H9 (cell line): ENCODE measurements at regions not wholly inside any gene's neighbourhood (a gene's known extent, or its start where the extent isn't known, plus 50 kb on each side); places are given as distances from the start of the nearest gene placed in this dataset.
"Not testable (repeated sequence)": the region's sequence is repeated elsewhere in the genome, so short reads cannot be mapped to it uniquely, and the experiment has no call there.

Experiments used
- DNase-seq: peaks from one replicate; pipeline ENCODE4 v3.0.0-alpha.2; 2017
- H2AFZ ChIP-seq: one replicate; pipeline ENCODE4 v1.6.1; 2013; ENCODE audit warnings: mild to moderate bottlenecking, low read length, control low read depth, moderate library complexity
- H2AK5ac ChIP-seq: 2 replicates; pipeline ENCODE4 v1.6.1; 2013; ENCODE audit warnings: low read length, control low read depth, mixed read lengths; ENCODE audit not compliant: insufficient read length
- H2BK120ac ChIP-seq: one replicate; pipeline ENCODE4 v1.6.1; 2013; ENCODE audit warnings: low read depth, mild to moderate bottlenecking, low read length, control low read depth, inconsistent platforms; ENCODE audit not compliant: poor library complexity, severe bottlenecking
- H2BK12ac ChIP-seq: 2 replicates; pipeline ENCODE4 v1.6.1; 2013; ENCODE audit warnings: low read length, control low read depth, mixed read lengths, low read depth; ENCODE audit not compliant: insufficient read length
- H2BK15ac ChIP-seq: 2 replicates; pipeline ENCODE4 v1.6.1; 2013; ENCODE audit warnings: low read depth, low read length, control low read depth
- H2BK20ac ChIP-seq: one replicate; pipeline ENCODE4 v1.6.1; 2013; ENCODE audit warnings: low read depth, mild to moderate bottlenecking, low read length, control low read depth, inconsistent platforms; ENCODE audit not compliant: poor library complexity, severe bottlenecking
- H2BK5ac ChIP-seq: 2 replicates; pipeline ENCODE4 v1.6.1; 2013; ENCODE audit warnings: low read length, control low read depth, mixed read lengths; ENCODE audit not compliant: insufficient read length
- H3K14ac ChIP-seq: 2 replicates; pipeline ENCODE4 v1.6.1; 2013; ENCODE audit warnings: low read length, control low read depth; ENCODE audit not compliant: insufficient read depth
- H3K18ac ChIP-seq: 2 replicates; pipeline ENCODE4 v1.6.1; 2013; ENCODE audit warnings: low read depth, mild to moderate bottlenecking, mixed read lengths, low read length, control low read depth; ENCODE audit not compliant: insufficient read length
- H3K23ac ChIP-seq: 2 replicates; pipeline ENCODE4 v1.6.1; 2013; ENCODE audit warnings: low read length, control low read depth, mixed read lengths, low read depth; ENCODE audit not compliant: insufficient read length
- H3K23me2 ChIP-seq: 2 replicates; pipeline ENCODE4 v1.6.1; 2013; ENCODE audit warnings: low read depth, mild to moderate bottlenecking, mixed read lengths, low read length, control low read depth; ENCODE audit not compliant: insufficient read length, poor library complexity, severe bottlenecking
- H3K27ac ChIP-seq: 2 replicates; pipeline ENCODE4 v1.5.1; 2013; ENCODE audit warnings: low read length, control low read depth, mixed read lengths, low read depth; ENCODE audit not compliant: insufficient read length
- H3K27me3 ChIP-seq: 2 replicates; pipeline ENCODE4 v1.6.1; 2013; ENCODE audit warnings: low read length, control low read depth, inconsistent platforms; ENCODE audit not compliant: insufficient read depth
- H3K4ac ChIP-seq: 2 replicates; pipeline ENCODE4 v1.6.1; 2013; ENCODE audit warnings: low read depth, mild to moderate bottlenecking, control low read depth, inconsistent platforms, low read length, moderate library complexity
- H3K4me1 ChIP-seq: 2 replicates; pipeline ENCODE4 v1.6.1; 2013; ENCODE audit warnings: low read length, control low read depth, inconsistent platforms; ENCODE audit not compliant: insufficient read depth
- H3K4me2 ChIP-seq: 2 replicates; pipeline ENCODE4 v1.6.1; 2013; ENCODE audit warnings: low read length, control low read depth, mixed read lengths; ENCODE audit not compliant: insufficient read length, insufficient read depth
- H3K56ac ChIP-seq: 2 replicates; pipeline ENCODE4 v1.6.1; 2013; ENCODE audit warnings: low read depth, mild to moderate bottlenecking, mixed read lengths, low read length, control low read depth; ENCODE audit not compliant: insufficient read length
- H3K79me1 ChIP-seq: 2 replicates; pipeline ENCODE4 v1.6.1; 2013; ENCODE audit warnings: low read depth, mild to moderate bottlenecking, moderate library complexity, low read length, control low read depth, inconsistent platforms; ENCODE audit not compliant: insufficient read depth, poor library complexity, severe bottlenecking
- H3K79me2 ChIP-seq: 2 replicates; pipeline ENCODE4 v1.6.1; 2013; ENCODE audit warnings: low read length, control low read depth, inconsistent platforms; ENCODE audit not compliant: insufficient read depth
- H3K9ac ChIP-seq: 2 replicates; pipeline ENCODE4 v1.6.1; 2013; ENCODE audit warnings: low read length, control low read depth, mixed read lengths; ENCODE audit not compliant: insufficient read length; ENCODE audit errors: extremely low read depth
- H3K9me3 ChIP-seq: one replicate; pipeline ENCODE4 v1.6.1; 2013; ENCODE audit warnings: low read depth, low read length, inconsistent platforms; ENCODE audit not compliant: control insufficient read depth
- H3T11ph ChIP-seq: one replicate; pipeline ENCODE4 v1.6.1; 2013; ENCODE audit warnings: mild to moderate bottlenecking, low read length, control low read depth, inconsistent platforms
- H4K20me1 ChIP-seq: one replicate; pipeline ENCODE4 v1.6.1; 2013; ENCODE audit not compliant: control insufficient read depth, insufficient read length, insufficient read depth
- H4K5ac ChIP-seq: 2 replicates; pipeline ENCODE4 v1.6.1; 2013; ENCODE audit warnings: low read depth, mild to moderate bottlenecking, mixed read lengths, low read length, control low read depth; ENCODE audit not compliant: insufficient read length
- H4K8ac ChIP-seq: replicated peaks from 2 replicates; pipeline ENCODE4 v1.6.1; 2013; ENCODE audit warnings: low read length, control low read depth, mixed read lengths, low read depth; ENCODE audit not compliant: insufficient read length
- H4K91ac ChIP-seq: 2 replicates; pipeline ENCODE4 v1.6.1; 2013; ENCODE audit warnings: low read depth, mild to moderate bottlenecking, moderate library complexity, mixed read lengths, low read length, control low read depth; ENCODE audit not compliant: insufficient read length
- H3K27ac Mint-ChIP-seq, 3 experiments: 2 replicates in 2 of 3; 3 replicates in 1 of 3; pipeline ENCODE4 v1.8.0; 2020 to 2021; ENCODE audit warnings: mixed read lengths in 3 of 3, mild to moderate bottlenecking in 1 of 3, moderate library complexity in 1 of 3
- H3K27me3 Mint-ChIP-seq: 2 replicates; pipeline ENCODE4 v1.8.0; 2021; ENCODE audit warnings: low read depth, mild to moderate bottlenecking, moderate library complexity, mixed read lengths
- H3K36me3 Mint-ChIP-seq, 3 experiments: 2 replicates in 2 of 3; 3 replicates in 1 of 3; pipeline ENCODE4 v1.8.0; 2020 to 2021; ENCODE audit warnings: low read depth in 3 of 3, mixed read lengths in 3 of 3; ENCODE audit not compliant: insufficient read depth in 1 of 3
- H3K4me1 Mint-ChIP-seq, 2 experiments: 2 replicates each; pipeline ENCODE4 v1.8.0; 2020; ENCODE audit warnings: mixed read lengths in 2 of 2
- H3K4me3 Mint-ChIP-seq, 2 experiments: 2 replicates in 1 of 2; 3 replicates in 1 of 2; pipeline ENCODE4 v1.8.0; 2020 to 2021; ENCODE audit warnings: mild to moderate bottlenecking in 2 of 2, mixed read lengths in 2 of 2, moderate library complexity in 1 of 2
- H3K9me3 Mint-ChIP-seq, 2 experiments: 2 replicates in 1 of 2; 3 replicates in 1 of 2; pipeline ENCODE4 v1.8.0; 2020; ENCODE audit warnings: mild to moderate bottlenecking in 2 of 2, mixed read lengths in 2 of 2, moderate library complexity in 1 of 2
- WGBS: extraction: QIAGEN DNeasy Blood & Tissue Kit; methylation state at CpG from one replicate; pipeline ENCODE4 v1.1.7; 2013; ENCODE audit warnings: missing lambda C conversion rate, low lambda C conversion rate, mixed read lengths; ENCODE audit not compliant: insufficient read length; ENCODE audit errors: extremely low coverage; 5-methylcytosine and 5-hydroxymethylcytosine counted together
- TF ChIP-seq, protein P1 (sequence below): fragments of 200-600 bp; sonication (generic); conservative IDR thresholded peaks from 3 replicates; pipeline ENCODE4 v1.8.0; 2021; ENCODE audit warnings: antibody characterized with exemption, mild to moderate bottlenecking

DNA sequence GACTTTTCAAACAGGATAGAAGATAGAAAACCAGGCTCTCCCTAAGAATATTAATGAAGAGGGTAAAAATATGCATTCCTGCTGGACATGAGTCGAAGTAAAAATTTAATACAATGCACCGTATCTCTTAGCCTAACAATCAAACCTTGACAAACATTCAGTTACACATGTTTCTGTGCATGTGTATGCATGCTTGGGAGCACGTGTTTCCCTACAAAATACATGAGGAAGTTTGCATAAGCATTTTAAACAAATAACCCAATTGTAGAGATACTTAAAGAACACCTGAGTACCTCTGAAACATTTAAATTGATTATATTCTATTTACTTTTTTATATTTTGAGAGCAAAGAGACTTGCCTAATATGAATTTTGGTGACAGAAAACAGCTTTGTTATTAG is 1763.7 kb upstream of the SEL1L start:
- H2BK5ac ChIP-seq = no peak overlapping the region
- no peaks in the 10 kb centered on the region for H3K79me2 ChIP-seq
- Mint-ChIP-seq H3K36me3 (peaks cover 0 to 2% (median 0%) of the 10 kb centered on the region in 3 experiments; a peak in 1 of 7 replicates), H3K27me3 (no peaks in the 10 kb centered on the region), H3K4me3 (no peak overlapping the region), H3K27ac (no peak overlapping the region), H3K9me3 (no peaks in the 10 kb centered on the region), H3K4me1 (no peaks in the 10 kb centered on the region)
- H3K4me1 ChIP-seq = no peaks in the 10 kb centered on the region
- no peak overlapping the region for H3T11ph ChIP-seq
- no peak overlapping the region for H2BK120ac ChIP-seq
- no peak overlapping the region for H3K14ac ChIP-seq
- no peaks in the 10 kb centered on the region for H4K20me1 ChIP-seq
- no CpG with 5 or more reads among the region's 3 CpGs for WGBS
- H2AFZ ChIP-seq = no peak overlapping the region
- no peak overlapping the region for H3K56ac ChIP-seq
- H3K18ac ChIP-seq = no peak overlapping the region
- no peak overlapping the region for H3K9ac ChIP-seq
- H3K9me3 ChIP-seq = no peaks in the 10 kb centered on the region
- no peaks in the 10 kb centered on the region for H3K79me1 ChIP-seq
- no peak overlapping the region for H2BK15ac ChIP-seq
- no peak overlapping the region for H2AK5ac ChIP-seq
- no peak overlapping the region for H2BK20ac ChIP-seq
- no peaks in the 10 kb centered on the region for H3K23me2 ChIP-seq
- H3K4me2 ChIP-seq = no peak overlapping the region
- no peak for DNase-seq
- H4K91ac ChIP-seq = no peak overlapping the region
- TF ChIP-seq, protein P1, sequence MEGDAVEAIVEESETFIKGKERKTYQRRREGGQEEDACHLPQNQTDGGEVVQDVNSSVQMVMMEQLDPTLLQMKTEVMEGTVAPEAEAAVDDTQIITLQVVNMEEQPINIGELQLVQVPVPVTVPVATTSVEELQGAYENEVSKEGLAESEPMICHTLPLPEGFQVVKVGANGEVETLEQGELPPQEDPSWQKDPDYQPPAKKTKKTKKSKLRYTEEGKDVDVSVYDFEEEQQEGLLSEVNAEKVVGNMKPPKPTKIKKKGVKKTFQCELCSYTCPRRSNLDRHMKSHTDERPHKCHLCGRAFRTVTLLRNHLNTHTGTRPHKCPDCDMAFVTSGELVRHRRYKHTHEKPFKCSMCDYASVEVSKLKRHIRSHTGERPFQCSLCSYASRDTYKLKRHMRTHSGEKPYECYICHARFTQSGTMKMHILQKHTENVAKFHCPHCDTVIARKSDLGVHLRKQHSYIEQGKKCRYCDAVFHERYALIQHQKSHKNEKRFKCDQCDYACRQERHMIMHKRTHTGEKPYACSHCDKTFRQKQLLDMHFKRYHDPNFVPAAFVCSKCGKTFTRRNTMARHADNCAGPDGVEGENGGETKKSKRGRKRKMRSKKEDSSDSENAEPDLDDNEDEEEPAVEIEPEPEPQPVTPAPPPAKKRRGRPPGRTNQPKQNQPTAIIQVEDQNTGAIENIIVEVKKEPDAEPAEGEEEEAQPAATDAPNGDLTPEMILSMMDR = no peak
- no peak overlapping the region for H3K23ac ChIP-seq
- no peak overlapping the region for H4K8ac ChIP-seq
- no peak overlapping the region for H3K27ac ChIP-seq
- H3K4ac ChIP-seq = no peak overlapping the region
- H4K5ac ChIP-seq = no peak overlapping the region
- H2BK12ac ChIP-seq = no peak overlapping the region
- no peaks in the 10 kb centered on the region for H3K27me3 ChIP-seq

DNA sequence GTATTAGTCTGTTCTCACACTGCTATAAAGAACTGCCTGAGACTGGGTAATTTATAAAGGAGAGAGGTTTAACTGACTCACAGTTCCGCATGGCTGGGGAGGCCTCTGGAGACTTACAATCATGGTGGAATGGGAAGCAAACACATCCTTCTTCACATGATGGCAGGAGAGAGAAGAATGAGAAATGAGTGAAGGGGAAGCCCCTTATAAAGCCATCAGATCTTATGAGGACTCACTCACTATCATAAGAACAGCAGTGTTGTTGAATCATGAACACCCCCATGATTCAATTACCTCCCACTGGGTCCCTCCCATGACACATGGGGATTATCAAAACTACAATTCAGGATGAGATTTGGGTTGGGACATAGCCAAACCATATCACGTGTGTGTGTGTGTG is 1764.4 kb upstream of the SEL1L start:
- not testable (repeated sequence) for H2BK15ac ChIP-seq, H4K8ac ChIP-seq, H3K18ac ChIP-seq, H4K5ac ChIP-seq, H3K36me3 Mint-ChIP-seq, H3K79me2 ChIP-seq, H4K91ac ChIP-seq, H3K4me3 Mint-ChIP-seq, H3K14ac ChIP-seq, H3K79me1 ChIP-seq, H3K4me1 Mint-ChIP-seq, H2BK5ac ChIP-seq, H3K9me3 ChIP-seq, H2AK5ac ChIP-seq, H3K23ac ChIP-seq, H2BK120ac ChIP-seq, H3K27ac ChIP-seq, H3K9me3 Mint-ChIP-seq, H4K20me1 ChIP-seq, H2BK20ac ChIP-seq, H3K4ac ChIP-seq, H2BK12ac ChIP-seq, H3T11ph ChIP-seq, H3K9ac ChIP-seq, H3K56ac ChIP-seq, DNase-seq, H2AFZ ChIP-seq, H3K27me3 ChIP-seq, H3K4me2 ChIP-seq, H3K27ac Mint-ChIP-seq, H3K23me2 ChIP-seq, H3K27me3 Mint-ChIP-seq, H3K4me1 ChIP-seq
- no CpG with 5 or more reads among the region's 2 CpGs for WGBS
